ENCODE measurements at regions not wholly inside any gene's neighbourhood (a gene's known extent, or its start where the extent isn't known, plus 50 kb on each side); places are given as distances from the start of the nearest gene placed in this dataset.

- TF ChIP-seq, protein P1, sequence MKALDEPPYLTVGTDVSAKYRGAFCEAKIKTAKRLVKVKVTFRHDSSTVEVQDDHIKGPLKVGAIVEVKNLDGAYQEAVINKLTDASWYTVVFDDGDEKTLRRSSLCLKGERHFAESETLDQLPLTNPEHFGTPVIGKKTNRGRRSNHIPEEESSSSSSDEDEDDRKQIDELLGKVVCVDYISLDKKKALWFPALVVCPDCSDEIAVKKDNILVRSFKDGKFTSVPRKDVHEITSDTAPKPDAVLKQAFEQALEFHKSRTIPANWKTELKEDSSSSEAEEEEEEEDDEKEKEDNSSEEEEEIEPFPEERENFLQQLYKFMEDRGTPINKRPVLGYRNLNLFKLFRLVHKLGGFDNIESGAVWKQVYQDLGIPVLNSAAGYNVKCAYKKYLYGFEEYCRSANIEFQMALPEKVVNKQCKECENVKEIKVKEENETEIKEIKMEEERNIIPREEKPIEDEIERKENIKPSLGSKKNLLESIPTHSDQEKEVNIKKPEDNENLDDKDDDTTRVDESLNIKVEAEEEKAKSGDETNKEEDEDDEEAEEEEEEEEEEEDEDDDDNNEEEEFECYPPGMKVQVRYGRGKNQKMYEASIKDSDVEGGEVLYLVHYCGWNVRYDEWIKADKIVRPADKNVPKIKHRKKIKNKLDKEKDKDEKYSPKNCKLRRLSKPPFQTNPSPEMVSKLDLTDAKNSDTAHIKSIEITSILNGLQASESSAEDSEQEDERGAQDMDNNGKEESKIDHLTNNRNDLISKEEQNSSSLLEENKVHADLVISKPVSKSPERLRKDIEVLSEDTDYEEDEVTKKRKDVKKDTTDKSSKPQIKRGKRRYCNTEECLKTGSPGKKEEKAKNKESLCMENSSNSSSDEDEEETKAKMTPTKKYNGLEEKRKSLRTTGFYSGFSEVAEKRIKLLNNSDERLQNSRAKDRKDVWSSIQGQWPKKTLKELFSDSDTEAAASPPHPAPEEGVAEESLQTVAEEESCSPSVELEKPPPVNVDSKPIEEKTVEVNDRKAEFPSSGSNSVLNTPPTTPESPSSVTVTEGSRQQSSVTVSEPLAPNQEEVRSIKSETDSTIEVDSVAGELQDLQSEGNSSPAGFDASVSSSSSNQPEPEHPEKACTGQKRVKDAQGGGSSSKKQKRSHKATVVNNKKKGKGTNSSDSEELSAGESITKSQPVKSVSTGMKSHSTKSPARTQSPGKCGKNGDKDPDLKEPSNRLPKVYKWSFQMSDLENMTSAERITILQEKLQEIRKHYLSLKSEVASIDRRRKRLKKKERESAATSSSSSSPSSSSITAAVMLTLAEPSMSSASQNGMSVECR (CRISPR knock-in tag; IDR thresholded peaks at IDR 0.05; ENCODE audit: borderline replicate concordance), result no peak
Observed at GRCh38 chr18:22047485-22047884, 121.9 kb upstream of the GATA6 start (continued).

GRCh38 chr18:22048221-22048620 is 121.2 kb upstream of the GATA6 start:
- H3K4me3 Mint-ChIP-seq, result no peak overlapping the region
- CTCF ChIA-PET, result interaction anchor here (1.1 to 1.2 kb wide), 2 partner anchors 51 to 60 kb away, joined by 3 to 5 read pairs; no protein-coding TSS in a partner anchor
- no peak overlapping the region for H3K27ac Mint-ChIP-seq
- peaks cover 12% of the 10 kb centered on the region for H3K4me1 Mint-ChIP-seq
- ATAC-seq (no peak), DNase-seq (ENCODE audit: low spot score) (no peak)
- peaks cover 13% of the 10 kb centered on the region for H3K27me3 Mint-ChIP-seq (ENCODE audit: low read depth)
- no peaks in the 10 kb centered on the region for H3K9me3 Mint-ChIP-seq
- no peak for TF ChIP-seq ETV6 (CRISPR knock-in tag; IDR thresholded peaks at IDR 0.05)
- no peaks in the 10 kb centered on the region for H3K36me3 Mint-ChIP-seq
- POLR2A ChIA-PET, result no interaction called here

GRCh38 chr18:22048932-22049615 is 120.3 kb upstream of the GATA6 start:
- Mint-ChIP-seq H3K4me1 (peaks cover 5% of the 10 kb centered on the region), H3K27me3 (ENCODE audit: low read depth) (peaks cover 10% of the 10 kb centered on the region), H3K4me3 (no peak overlapping the region), H3K36me3 (no peaks in the 10 kb centered on the region), H3K27ac (no peak overlapping the region), H3K9me3 (no peaks in the 10 kb centered on the region)
- ChIA-PET POLR2A (no interaction called here), CTCF (interaction anchor here (1.2 kb wide), 1 partner anchor 59 kb away, joined by 3 read pairs; no protein-coding TSS in a partner anchor)
- no peak for ATAC-seq
- DNase-seq (ENCODE audit: low spot score), result no peak
- no peak for TF ChIP-seq KAT7 (CRISPR knock-in tag; IDR thresholded peaks at IDR 0.05; ENCODE audit: borderline replicate concordance)
- no peak for TF ChIP-seq CREM (CRISPR knock-in tag; IDR thresholded peaks at IDR 0.05)
- TF ChIP-seq ZNF232 (CRISPR knock-in tag; IDR thresholded peaks at IDR 0.05), result no peak
- no peak for TF ChIP-seq ESRRA (CRISPR knock-in tag; IDR thresholded peaks at IDR 0.05; ENCODE audit: borderline replicate concordance)
- TF ChIP-seq ATF3 (CRISPR knock-in tag; conservative IDR thresholded peaks at IDR 0.05), result no peak
- TF ChIP-seq, protein P2, sequence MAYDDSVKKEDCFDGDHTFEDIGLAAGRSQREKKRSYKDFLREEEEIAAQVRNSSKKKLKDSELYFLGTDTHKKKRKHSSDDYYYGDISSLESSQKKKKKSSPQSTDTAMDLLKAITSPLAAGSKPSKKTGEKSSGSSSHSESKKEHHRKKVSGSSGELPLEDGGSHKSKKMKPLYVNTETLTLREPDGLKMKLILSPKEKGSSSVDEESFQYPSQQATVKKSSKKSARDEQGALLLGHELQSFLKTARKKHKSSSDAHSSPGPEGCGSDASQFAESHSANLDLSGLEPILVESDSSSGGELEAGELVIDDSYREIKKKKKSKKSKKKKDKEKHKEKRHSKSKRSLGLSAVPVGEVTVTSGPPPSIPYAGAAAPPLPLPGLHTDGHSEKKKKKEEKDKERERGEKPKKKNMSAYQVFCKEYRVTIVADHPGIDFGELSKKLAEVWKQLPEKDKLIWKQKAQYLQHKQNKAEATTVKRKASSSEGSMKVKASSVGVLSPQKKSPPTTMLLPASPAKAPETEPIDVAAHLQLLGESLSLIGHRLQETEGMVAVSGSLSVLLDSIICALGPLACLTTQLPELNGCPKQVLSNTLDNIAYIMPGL (CRISPR knock-in tag; IDR thresholded peaks at IDR 0.05), result no peak
- TF ChIP-seq, protein P3, sequence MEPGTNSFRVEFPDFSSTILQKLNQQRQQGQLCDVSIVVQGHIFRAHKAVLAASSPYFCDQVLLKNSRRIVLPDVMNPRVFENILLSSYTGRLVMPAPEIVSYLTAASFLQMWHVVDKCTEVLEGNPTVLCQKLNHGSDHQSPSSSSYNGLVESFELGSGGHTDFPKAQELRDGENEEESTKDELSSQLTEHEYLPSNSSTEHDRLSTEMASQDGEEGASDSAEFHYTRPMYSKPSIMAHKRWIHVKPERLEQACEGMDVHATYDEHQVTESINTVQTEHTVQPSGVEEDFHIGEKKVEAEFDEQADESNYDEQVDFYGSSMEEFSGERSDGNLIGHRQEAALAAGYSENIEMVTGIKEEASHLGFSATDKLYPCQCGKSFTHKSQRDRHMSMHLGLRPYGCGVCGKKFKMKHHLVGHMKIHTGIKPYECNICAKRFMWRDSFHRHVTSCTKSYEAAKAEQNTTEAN (CRISPR knock-in tag; IDR thresholded peaks at IDR 0.05), result no peak
- no peak for TF ChIP-seq TEAD4 (CRISPR knock-in tag; IDR thresholded peaks at IDR 0.05)
- no peak for TF ChIP-seq CDX4 (CRISPR knock-in tag; IDR thresholded peaks at IDR 0.05; ENCODE audit: borderline replicate concordance)
- TF ChIP-seq ATF6 (CRISPR knock-in tag; IDR thresholded peaks at IDR 0.05), result no peak
- no peak for TF ChIP-seq NR3C1 (CRISPR knock-in tag; conservative IDR thresholded peaks at IDR 0.05; ENCODE audit: low read depth)
- no peak for TF ChIP-seq ZNF423 (CRISPR knock-in tag; IDR thresholded peaks at IDR 0.05)
- TF ChIP-seq ZNF281 (CRISPR knock-in tag; IDR thresholded peaks at IDR 0.05), result no peak
- no peak for TF ChIP-seq GRHL2 (CRISPR knock-in tag; IDR thresholded peaks at IDR 0.05; ENCODE audit: insufficient replicate concordance, severe bottlenecking)
- TF ChIP-seq PRRX2 (CRISPR knock-in tag; IDR thresholded peaks at IDR 0.05), result no peak
